BE2C (cell line): ENCODE measurements at regions not wholly inside any gene's neighbourhood (a gene's known extent, or its start where the extent isn't known, plus 50 kb on each side); places are given as distances from the start of the nearest gene placed in this dataset.

ENCODE experiments used
- DNase-seq: peaks from one replicate; pipeline ENCODE4 v3.0.0-alpha.2; 2020
- H3K27me3 ChIP-seq: fragments of 250-450 bp; sonication (Bioruptor Pico); 2 replicates; pipeline ENCODE4 v1.5.1; 2020; ENCODE audit warnings: mild to moderate bottlenecking
- H3K36me3 ChIP-seq: fragments of 250-450 bp; sonication (Bioruptor Pico); 2 replicates; pipeline ENCODE4 v1.5.1; 2020; ENCODE audit warnings: mild to moderate bottlenecking
- H3K4me1 ChIP-seq: fragments of 250-450 bp; sonication (Bioruptor Pico); 2 replicates; pipeline ENCODE4 v1.5.1; 2020
- H3K4me3 ChIP-seq: 2 replicates; pipeline ENCODE4 v1.5.1; 2011; ENCODE audit warnings: low read depth, low read length
- H3K9me3 ChIP-seq: fragments of 250-450 bp; sonication (Bioruptor Pico); 2 replicates; pipeline ENCODE4 v1.5.1; 2020
- CTCF ChIP-seq: IDR thresholded peaks from 2 replicates; pipeline ENCODE4 v1.5.1; 2012; ENCODE audit warnings: mild to moderate bottlenecking, low read depth, low read length

DNA sequence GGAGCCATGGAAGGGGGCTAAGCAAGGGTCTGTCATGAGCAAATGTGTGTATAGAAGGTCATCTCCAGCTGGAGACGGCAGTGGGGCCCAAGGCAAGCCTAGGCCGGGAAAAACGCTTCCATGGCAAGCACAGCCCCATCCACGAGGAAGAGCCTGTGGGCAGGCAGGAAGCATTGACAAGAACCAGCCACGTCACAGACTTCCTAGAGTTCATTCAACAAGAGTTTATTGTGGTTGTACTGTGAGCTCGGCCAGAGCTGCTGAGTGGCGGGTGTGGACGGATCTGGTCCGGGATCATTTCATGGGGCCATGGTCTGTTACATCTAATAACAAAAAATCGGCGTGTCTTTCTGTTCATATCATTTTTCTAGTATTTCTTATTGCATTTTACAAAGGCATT, 311.7 kb downstream of the TMEM121 start:
- Histone ChIP-seq H3K9me3 (no peaks in the 10 kb centered on the region), H3K36me3 (no peaks in the 10 kb centered on the region), H3K27me3 (no peaks in the 10 kb centered on the region), H3K4me1 (no peaks in the 10 kb centered on the region), H3K4me3 (no peak overlapping the region)
- no peak for TF ChIP-seq CTCF
- DNase-seq: no peak

DNA sequence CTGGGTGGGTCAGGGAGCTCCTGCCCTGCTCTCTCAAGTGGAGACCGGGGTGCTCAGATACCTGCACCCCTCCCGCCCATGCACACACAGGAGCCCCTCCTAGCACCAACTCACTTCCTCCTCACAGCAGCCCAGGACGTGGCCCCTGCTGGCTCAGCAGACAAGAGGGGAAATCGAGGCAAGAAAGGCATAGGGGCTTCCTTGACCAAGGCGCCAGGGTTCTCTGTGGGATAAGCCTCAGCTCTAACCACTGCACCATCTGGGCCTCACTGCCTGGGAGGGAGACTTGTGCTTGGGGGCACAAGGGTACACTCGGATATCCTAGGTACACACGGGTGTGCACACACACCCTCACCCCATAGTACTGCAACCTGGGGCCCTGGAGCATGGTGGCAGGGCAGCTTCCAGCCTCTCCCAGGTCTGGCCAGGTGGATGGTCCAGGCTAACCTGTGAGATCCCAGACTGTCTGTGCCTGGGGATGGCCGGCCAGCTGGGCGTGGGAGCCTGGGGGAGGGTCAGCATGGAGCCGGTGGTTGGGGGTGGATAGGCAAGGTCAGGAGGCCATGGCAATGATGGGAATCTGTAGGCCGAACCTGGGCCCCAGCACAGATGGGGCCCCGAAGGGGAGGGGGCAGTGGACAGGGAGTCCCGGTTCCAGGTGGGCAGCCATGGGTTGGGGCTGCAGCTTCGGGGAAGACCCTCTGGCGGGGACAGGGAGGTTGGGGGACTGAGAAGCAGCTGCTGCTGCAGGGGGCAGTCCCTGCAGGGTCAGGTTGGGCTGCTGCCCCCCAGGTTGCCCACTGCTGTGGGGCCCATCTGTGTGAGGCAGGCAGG, 312.4 kb downstream of the TMEM121 start:
- DNase-seq: no peak
- H3K27me3 ChIP-seq: no peaks in the 10 kb centered on the region
- no peaks in the 10 kb centered on the region for H3K9me3 ChIP-seq
- TF ChIP-seq CTCF: no peak
- no peaks in the 10 kb centered on the region for H3K4me1 ChIP-seq
- no peak overlapping the region for H3K4me3 ChIP-seq
- no peaks in the 10 kb centered on the region for H3K36me3 ChIP-seq

- TF ChIP-seq CTCF: no peak
- no peaks in the 10 kb centered on the region for H3K36me3 ChIP-seq
- H3K4me3 ChIP-seq: no peak overlapping the region
- no peaks in the 10 kb centered on the region for H3K27me3 ChIP-seq
- H3K4me1 ChIP-seq: no peaks in the 10 kb centered on the region
- H3K9me3 ChIP-seq: no peaks in the 10 kb centered on the region
- DNase-seq: no peak
Observed at GRCh38 chr14:105839425-105840265, 313.3 kb downstream of the TMEM121 start.

DNA sequence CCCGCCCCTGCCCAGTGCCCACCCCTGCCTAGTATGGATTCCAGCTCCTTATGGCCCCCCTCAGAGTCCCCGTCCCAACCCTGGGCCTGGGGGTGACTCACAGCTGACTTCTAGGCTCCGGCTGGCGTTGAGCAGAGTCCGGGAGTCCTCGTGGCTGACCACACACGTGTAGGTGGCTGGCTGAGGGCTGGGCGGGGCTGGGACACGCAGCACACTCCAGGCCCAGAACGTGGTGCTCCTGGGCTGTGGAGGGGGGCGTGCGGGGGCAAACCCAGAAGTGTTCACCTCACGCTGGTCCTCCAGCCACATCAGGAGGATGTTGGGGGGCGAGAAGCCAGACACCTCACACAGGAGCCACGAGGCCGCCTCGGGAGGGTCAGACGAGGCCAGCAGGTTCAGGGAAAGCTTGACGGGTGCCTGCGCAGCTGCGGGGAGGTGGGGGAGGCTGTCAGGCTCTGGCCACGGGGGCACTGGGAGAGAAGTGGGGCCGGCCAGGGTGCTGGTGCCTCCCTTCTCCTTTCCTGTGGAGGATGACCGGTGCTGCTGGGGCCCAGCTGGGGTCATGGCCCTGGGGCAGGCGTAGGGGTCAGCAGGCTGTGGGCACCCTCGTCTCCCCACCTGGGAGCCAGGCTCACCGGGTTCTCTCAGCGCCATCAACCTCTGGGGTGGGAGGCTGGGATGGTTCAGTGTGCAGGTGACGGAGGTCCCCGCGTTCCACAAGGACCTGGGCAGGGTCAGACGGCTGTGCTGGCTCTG, 314.1 kb downstream of the TMEM121 start:
- no peaks in the 10 kb centered on the region for H3K9me3 ChIP-seq
- no peaks in the 10 kb centered on the region for H3K36me3 ChIP-seq
- TF ChIP-seq CTCF: no peak
- no peaks in the 10 kb centered on the region for H3K4me1 ChIP-seq
- H3K4me3 ChIP-seq: no peak overlapping the region
- H3K27me3 ChIP-seq: no peaks in the 10 kb centered on the region
- peak; percentile 9 for DNase-seq

DNA sequence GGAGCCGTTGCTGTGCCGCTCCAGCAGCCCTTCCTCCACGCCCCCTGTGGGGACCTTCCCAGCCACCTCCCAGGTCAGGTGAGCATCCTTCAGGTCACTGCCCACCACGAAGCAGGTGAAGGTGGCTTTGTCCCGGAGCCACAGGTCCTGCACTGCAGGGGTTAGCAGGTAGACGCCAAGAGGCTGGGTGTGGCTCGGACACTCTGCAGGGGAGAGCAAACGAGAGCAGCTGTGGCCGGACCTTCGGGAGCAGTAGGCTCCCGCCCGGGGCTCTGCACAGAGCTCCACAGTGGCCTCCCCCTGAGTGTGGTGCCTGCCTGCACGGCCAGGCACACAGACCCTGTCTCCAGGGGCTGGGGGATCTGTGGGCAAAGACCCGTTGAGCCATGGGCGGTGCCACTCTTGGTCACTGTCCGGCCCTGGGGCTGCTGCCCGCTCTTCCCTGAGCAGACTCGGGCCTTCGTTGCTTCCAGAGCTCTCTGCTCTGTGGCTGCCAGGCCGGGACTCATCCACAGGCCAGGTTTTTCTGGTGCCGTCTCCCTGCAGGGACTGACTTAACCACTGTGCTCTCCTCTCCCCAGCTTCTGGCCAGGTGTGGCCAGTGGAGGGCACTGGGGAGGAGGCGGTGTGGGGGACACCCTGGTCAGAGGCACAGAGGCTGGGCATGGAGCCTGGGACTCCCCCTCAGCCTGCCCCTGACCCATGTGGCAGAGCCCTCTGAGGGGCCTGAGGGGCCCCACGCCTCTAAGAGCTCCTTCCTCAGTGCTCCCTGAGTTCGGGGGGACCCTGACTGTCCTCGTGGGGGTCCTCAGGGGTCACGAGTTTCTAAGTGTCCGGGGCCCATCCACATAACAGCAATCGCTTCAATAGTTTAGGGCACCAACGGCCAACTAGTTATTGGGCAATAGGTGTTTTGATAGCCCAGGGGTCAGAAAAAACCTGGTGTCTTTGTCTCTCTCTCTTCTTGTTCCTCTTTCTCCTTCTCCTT, 314.9 kb downstream of the TMEM121 start:
- Histone ChIP-seq H3K36me3 (no peaks in the 10 kb centered on the region), H3K4me3 (no peak overlapping the region), H3K4me1 (no peaks in the 10 kb centered on the region), H3K9me3 (no peaks in the 10 kb centered on the region), H3K27me3 (no peaks in the 10 kb centered on the region)
- DNase-seq: no peak
- no peak for TF ChIP-seq CTCF
